GM12891 (cell line): ENCODE measurements at regions not wholly inside any gene's neighbourhood (a gene's known extent, or its start where the extent isn't known, plus 50 kb on each side); places are given as distances from the start of the nearest gene placed in this dataset.
A peak's percentile ranks its signal among the peaks of the same experiment; 100 is the strongest.

ENCODE experiments used
- DNase-seq: peaks from one replicate; pipeline ENCODE4 v3.0.0; 2011; ENCODE audit warnings: low spot score; ENCODE audit not compliant: insufficient read length
- FAIRE-seq: peaks from 2 replicates; lab custom pipeline; 2011; peaks lifted over from hg19 to GRCh38; lab: Jason Lieb, UNC
- PAX5 ChIP-seq: IDR thresholded peaks from 2 replicates; pipeline ENCODE4 v1.6.1; 2011; ENCODE audit warnings: low read length, moderate library complexity, mild to moderate bottlenecking; ENCODE audit not compliant: insufficient read depth, severe bottlenecking
- POLR2A ChIP-seq: IDR thresholded peaks from 2 replicates; pipeline ENCODE4 v1.6.1; 2011; ENCODE audit warnings: low read depth, low read length, control low read depth
- POLR2AphosphoS5 ChIP-seq: IDR thresholded peaks from 2 replicates; pipeline ENCODE4 v1.6.1; 2011; ENCODE audit warnings: low read depth, low read length, control low read depth
- POU2F2 ChIP-seq: IDR thresholded peaks from 2 replicates; pipeline ENCODE4 v1.6.1; 2011; ENCODE audit warnings: low read depth, mild to moderate bottlenecking, control low read depth, low read length, moderate library complexity
- SPI1 ChIP-seq: IDR thresholded peaks from 2 replicates; pipeline ENCODE4 v1.6.1; 2011; ENCODE audit warnings: low read depth, low read length, control low read depth
- TAF1 ChIP-seq: IDR thresholded peaks from 2 replicates; pipeline ENCODE4 v1.6.1; 2011; ENCODE audit warnings: low read depth, low read length, control low read depth

GRCh38 chr4:26126143-26126718 is 194.6 kb upstream of the RBPJ start:
- FAIRE-seq: peak; percentile 74
- DNase-seq: no peak

GRCh38 chr4:26126994-26127393 is 193.8 kb upstream of the RBPJ start:
- DNase-seq: no peak
- no peak for FAIRE-seq
- no peak for TF ChIP-seq POU2F2
- TF ChIP-seq POLR2AphosphoS5: no peak
- TF ChIP-seq TAF1: no peak
- no peak for TF ChIP-seq SPI1
- TF ChIP-seq PAX5: no peak
- TF ChIP-seq POLR2A: no peak

More at GRCh38 chr4:26126143-26126718, 194.6 kb upstream of the RBPJ start:
- 0 out of 2 replicates have a peak, but pooled peaks have one; percentile 3 for TF ChIP-seq SPI1
- TF ChIP-seq TAF1: no peak

GRCh38 chr4:26127851-26128337 is 192.9 kb upstream of the RBPJ start:
- TF ChIP-seq PAX5: no peak
- no peak for TF ChIP-seq POLR2A
- TF ChIP-seq SPI1: no peak
- no peak for TF ChIP-seq POLR2AphosphoS5
- no peak for TF ChIP-seq TAF1
- TF ChIP-seq POU2F2: no peak
- FAIRE-seq (no peak), DNase-seq (no peak)

DNA sequence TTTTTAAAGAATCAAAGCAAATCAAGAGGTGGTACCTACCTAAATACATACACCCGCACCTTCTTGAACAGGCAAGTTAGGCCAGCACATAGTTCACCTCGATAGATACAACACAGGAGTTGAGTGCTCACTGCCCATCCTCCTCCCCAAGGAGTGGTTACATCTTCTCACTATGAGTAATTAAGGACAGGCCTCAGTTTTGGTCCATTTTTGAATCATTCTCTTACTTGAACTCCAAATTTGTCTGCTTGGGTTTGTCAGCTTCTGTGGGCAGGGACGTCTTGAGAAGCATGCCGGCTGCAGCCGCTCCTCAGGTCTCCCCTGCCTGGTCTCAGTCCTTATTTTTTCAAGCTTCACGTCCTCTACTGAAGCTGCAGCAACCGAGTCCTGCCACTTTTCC is 190.6 kb upstream of the RBPJ start:
- no peak for DNase-seq
- TF ChIP-seq TAF1: no peak
- TF ChIP-seq SPI1: no peak
- TF ChIP-seq POU2F2: no peak; the same call in 1 of the 2 replicates
- no peak for TF ChIP-seq POLR2AphosphoS5
- no peak for TF ChIP-seq POLR2A
- no peak for TF ChIP-seq PAX5
- FAIRE-seq: peak; percentile 91

DNA sequence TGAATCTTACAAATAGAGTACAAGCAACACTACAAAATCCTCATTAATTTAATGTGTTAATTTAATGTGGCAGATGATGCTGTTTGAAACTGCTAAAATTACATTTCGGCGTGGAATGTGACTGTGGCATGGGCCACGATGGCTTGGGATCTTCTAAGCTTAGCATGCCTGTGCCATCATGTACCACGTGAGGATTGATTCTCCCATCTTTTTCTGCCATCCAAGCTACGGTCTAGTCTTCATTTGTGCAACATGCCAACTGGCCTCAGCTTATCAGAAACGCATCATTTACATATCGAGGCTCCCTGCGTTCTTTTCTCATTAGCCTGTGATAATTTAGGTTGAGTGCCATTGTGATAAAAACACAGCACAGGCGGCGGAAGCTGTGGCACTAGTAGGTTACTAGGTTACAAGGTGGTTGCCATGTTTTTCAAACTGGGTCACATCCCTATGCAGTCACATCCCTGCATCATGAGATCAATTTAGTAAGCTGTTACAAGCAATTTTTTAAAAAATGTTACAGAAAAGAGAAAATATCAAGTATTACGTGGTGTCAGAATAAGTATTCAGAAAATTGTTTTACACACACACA is 189.9 kb upstream of the RBPJ start:
- DNase-seq (no peak), FAIRE-seq (peak; percentile 43)
- TF ChIP-seq TAF1 (no peak), SPI1 (no peak), POU2F2 (no peak), PAX5 (no peak), POLR2AphosphoS5 (no peak), POLR2A (no peak)

- DNase-seq (no peak), FAIRE-seq (no peak)
- no peak for TF ChIP-seq POU2F2
- no peak for TF ChIP-seq POLR2A
- no peak for TF ChIP-seq SPI1
- no peak for TF ChIP-seq PAX5
- TF ChIP-seq POLR2AphosphoS5: no peak
- TF ChIP-seq TAF1: no peak
Observed at GRCh38 chr4:26131711-26132110, 189.1 kb upstream of the RBPJ start.

DNA sequence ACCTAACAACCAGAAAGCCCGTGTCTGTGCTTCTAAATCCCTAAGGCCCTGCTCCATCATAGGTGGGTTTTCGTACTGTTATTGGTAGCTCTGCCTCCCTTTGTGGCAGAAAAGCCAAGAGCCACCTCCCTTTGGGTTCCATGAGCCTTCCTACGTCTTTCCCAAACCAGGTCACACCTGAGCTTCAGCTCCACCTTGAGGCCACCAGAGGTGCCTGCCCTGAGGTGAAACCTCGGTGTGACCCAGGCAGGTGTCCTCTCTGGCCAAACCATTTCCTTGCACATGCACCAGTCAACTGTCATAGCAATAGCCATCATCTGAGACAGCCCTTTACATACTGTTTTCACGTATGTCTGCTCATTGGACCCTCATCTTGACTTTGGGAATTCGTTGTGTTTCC is 188.0 kb upstream of the RBPJ start:
- DNase-seq (no peak), FAIRE-seq (no peak)
- TF ChIP-seq POLR2AphosphoS5 (no peak), POU2F2 (no peak), TAF1 (no peak), PAX5 (no peak), SPI1 (no peak), POLR2A (no peak)

DNA sequence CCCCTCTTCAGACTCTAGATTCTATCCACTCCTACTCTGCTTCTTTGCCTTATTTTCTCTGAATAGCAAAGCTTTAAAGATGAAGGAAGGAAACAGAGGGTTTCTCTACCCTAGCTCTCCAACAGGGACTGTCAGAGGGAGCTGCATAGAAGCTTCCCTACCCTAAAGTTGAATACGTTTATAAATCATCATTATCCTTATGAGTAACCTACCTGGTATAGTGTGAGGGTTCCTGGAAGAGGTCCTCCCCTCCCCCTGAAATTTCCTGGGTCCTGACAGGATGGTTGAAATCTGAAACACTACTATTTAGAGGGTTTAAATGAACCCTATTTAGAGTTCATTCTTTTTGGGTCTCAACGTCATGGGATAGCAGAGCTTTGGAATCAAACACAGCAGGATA is 187.0 kb upstream of the RBPJ start:
- no peak for TF ChIP-seq POLR2AphosphoS5
- no peak for TF ChIP-seq POLR2A
- TF ChIP-seq SPI1: no peak
- TF ChIP-seq POU2F2: no peak
- no peak for TF ChIP-seq PAX5
- no peak for TF ChIP-seq TAF1
- no peak for DNase-seq
- FAIRE-seq: no peak

GRCh38 chr4:26135331-26135730 is 185.5 kb upstream of the RBPJ start:
- FAIRE-seq (no peak), DNase-seq (no peak)
- TF ChIP-seq PAX5: no peak
- no peak for TF ChIP-seq TAF1
- no peak for TF ChIP-seq POU2F2
- no peak for TF ChIP-seq SPI1
- no peak for TF ChIP-seq POLR2A
- no peak for TF ChIP-seq POLR2AphosphoS5
